OCI-LY7 (cell line): ENCODE measurements at regions not wholly inside any gene's neighbourhood (a gene's known extent, or its start where the extent isn't known, plus 50 kb on each side); places are given as distances from the start of the nearest gene placed in this dataset.

Experiments used
- EZH2phosphoT487 ChIP-seq: fragments of 200-600 bp; sonication (generic); IDR thresholded peaks from 2 replicates; pipeline ENCODE4 v1.6.1; 2018; ENCODE audit warnings: low read depth, borderline replicate concordance, mild to moderate bottlenecking, mixed run types, antibody characterized with exemption, low read length, moderate library complexity, mixed read lengths
- TF ChIP-seq, protein P1 (sequence below): fragments of 200-600 bp; sonication (generic); conservative IDR thresholded peaks from 2 replicates; pipeline ENCODE4 v1.5.1; 2014; ENCODE audit warnings: mild to moderate bottlenecking, antibody characterized with exemption, low read length, moderate library complexity, mixed read lengths

GRCh38 chr21:26710155-26710554, 135.1 kb downstream of the ADAMTS1 start:
- TF ChIP-seq, protein P1, sequence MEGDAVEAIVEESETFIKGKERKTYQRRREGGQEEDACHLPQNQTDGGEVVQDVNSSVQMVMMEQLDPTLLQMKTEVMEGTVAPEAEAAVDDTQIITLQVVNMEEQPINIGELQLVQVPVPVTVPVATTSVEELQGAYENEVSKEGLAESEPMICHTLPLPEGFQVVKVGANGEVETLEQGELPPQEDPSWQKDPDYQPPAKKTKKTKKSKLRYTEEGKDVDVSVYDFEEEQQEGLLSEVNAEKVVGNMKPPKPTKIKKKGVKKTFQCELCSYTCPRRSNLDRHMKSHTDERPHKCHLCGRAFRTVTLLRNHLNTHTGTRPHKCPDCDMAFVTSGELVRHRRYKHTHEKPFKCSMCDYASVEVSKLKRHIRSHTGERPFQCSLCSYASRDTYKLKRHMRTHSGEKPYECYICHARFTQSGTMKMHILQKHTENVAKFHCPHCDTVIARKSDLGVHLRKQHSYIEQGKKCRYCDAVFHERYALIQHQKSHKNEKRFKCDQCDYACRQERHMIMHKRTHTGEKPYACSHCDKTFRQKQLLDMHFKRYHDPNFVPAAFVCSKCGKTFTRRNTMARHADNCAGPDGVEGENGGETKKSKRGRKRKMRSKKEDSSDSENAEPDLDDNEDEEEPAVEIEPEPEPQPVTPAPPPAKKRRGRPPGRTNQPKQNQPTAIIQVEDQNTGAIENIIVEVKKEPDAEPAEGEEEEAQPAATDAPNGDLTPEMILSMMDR, result no peak
- TF ChIP-seq EZH2phosphoT487, result no peak
